ENCODE measurements at regions not wholly inside any gene's neighbourhood (a gene's known extent, or its start where the extent isn't known, plus 50 kb on each side); places are given as distances from the start of the nearest gene placed in this dataset.

DNA sequence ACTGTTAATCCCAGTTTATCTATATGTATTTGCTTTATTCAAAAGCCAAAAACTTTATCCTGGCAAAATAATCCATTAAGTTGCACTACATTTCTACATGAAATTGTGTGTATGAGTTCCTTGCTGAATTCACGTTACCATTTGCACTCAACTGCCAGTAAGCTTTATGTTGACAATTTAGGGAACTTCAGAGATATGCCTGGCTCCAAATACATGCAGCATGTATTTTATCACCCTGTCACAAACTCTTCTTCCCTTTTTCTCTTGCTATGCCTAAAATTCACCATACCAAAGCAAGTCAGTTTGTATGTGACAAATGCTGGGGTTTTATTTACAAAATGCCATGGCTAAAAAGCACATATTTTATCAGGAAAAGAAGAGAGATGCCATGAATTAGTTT, 157.6 kb upstream of the CDH2 start:
- TF ChIP-seq, protein P1, sequence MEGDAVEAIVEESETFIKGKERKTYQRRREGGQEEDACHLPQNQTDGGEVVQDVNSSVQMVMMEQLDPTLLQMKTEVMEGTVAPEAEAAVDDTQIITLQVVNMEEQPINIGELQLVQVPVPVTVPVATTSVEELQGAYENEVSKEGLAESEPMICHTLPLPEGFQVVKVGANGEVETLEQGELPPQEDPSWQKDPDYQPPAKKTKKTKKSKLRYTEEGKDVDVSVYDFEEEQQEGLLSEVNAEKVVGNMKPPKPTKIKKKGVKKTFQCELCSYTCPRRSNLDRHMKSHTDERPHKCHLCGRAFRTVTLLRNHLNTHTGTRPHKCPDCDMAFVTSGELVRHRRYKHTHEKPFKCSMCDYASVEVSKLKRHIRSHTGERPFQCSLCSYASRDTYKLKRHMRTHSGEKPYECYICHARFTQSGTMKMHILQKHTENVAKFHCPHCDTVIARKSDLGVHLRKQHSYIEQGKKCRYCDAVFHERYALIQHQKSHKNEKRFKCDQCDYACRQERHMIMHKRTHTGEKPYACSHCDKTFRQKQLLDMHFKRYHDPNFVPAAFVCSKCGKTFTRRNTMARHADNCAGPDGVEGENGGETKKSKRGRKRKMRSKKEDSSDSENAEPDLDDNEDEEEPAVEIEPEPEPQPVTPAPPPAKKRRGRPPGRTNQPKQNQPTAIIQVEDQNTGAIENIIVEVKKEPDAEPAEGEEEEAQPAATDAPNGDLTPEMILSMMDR (IDR thresholded peaks at IDR 0.05; ENCODE audit: borderline replicate concordance, control extremely low read depth, extremely low read depth, insufficient read depth, missing control alignments), result no peak
- DNase-seq (ENCODE audit: low spot score), result no peak
- in situ Hi-C loops (cut with MboI; ENCODE audit: low sequenced_read_pairs, unreplicated experiment), result no loop called here

- TF ChIP-seq, protein P1 (IDR thresholded peaks at IDR 0.05; ENCODE audit: borderline replicate concordance, control extremely low read depth, extremely low read depth, insufficient read depth, missing control alignments), result no peak
- in situ Hi-C loops (cut with MboI; ENCODE audit: low sequenced_read_pairs, unreplicated experiment), result no loop called here
Observed at GRCh38 chr18:28332071-28332470, 155.1 kb upstream of the CDH2 start.

GRCh38 chr18:28331551-28331950, 154.6 kb upstream of the CDH2 start:
- TF ChIP-seq, protein P1 (IDR thresholded peaks at IDR 0.05; ENCODE audit: borderline replicate concordance, control extremely low read depth, extremely low read depth, insufficient read depth, missing control alignments), result no peak
- in situ Hi-C loops (cut with MboI; ENCODE audit: low sequenced_read_pairs, unreplicated experiment), result no loop called here
- no peak for DNase-seq (ENCODE audit: low spot score)

More at GRCh38 chr18:28332071-28332470, 155.1 kb upstream of the CDH2 start:
- no peak for DNase-seq (ENCODE audit: low spot score)

GRCh38 chr18:28313602-28314001, 136.7 kb upstream of the CDH2 start:
- in situ Hi-C loops (cut with MboI; ENCODE audit: low sequenced_read_pairs, unreplicated experiment), result no loop called here
- TF ChIP-seq, protein P1 (IDR thresholded peaks at IDR 0.05; ENCODE audit: borderline replicate concordance, control extremely low read depth, extremely low read depth, insufficient read depth, missing control alignments), result no peak
- DNase-seq (ENCODE audit: low spot score), result no peak

- TF ChIP-seq, protein P1 (IDR thresholded peaks at IDR 0.05; ENCODE audit: borderline replicate concordance, control extremely low read depth, extremely low read depth, insufficient read depth, missing control alignments), result no peak
- DNase-seq (ENCODE audit: low spot score), result no peak
- in situ Hi-C loops (cut with MboI; ENCODE audit: low sequenced_read_pairs, unreplicated experiment), result no loop called here
Observed at GRCh38 chr18:28288784-28289183, 111.9 kb upstream of the CDH2 start.

DNA sequence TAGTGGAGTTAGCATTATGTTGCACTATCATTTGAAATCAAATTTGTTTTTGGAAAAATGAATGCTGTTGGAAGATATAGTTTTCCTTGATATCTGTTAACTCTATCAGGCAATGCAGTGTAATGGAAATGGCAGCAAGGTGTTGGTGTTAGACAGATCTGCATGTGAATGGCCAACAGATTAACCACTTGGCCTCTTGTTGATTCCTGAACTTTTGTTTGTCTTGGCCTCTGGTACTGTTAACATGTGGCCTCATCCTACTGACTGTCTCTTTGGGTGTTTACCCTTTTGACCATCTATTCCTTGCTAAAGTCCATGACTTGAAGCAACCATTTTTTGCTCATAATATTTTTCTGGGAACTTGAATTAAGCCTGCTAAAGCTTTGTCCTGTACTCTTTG, 110.2 kb upstream of the CDH2 start:
- TF ChIP-seq, protein P1 (IDR thresholded peaks at IDR 0.05; ENCODE audit: borderline replicate concordance, control extremely low read depth, extremely low read depth, insufficient read depth, missing control alignments), result no peak
- in situ Hi-C loops (cut with MboI; ENCODE audit: low sequenced_read_pairs, unreplicated experiment), result no loop called here
- no peak for DNase-seq (ENCODE audit: low spot score)

DNA sequence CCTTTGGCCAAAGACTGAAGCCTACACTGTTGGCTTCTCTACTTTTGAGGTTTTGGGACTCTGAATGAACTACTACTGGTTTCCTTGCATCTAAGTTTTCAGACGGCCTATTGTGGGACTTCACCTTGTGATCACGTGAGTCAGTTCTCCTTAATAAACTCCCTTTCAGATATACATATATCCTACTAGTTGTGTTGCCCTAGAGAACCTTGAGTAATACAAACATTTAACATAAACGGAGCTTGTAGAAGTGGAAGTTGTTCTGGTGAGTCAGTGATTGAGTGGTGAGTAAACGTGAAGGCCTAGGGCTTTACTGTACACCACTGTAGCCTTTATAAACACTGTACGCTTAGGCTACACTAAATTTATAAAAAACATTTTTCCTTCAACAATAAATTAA, 107.2 kb upstream of the CDH2 start:
- in situ Hi-C loops (cut with MboI; ENCODE audit: low sequenced_read_pairs, unreplicated experiment), result no loop called here
- DNase-seq (ENCODE audit: low spot score), result no peak
- TF ChIP-seq, protein P1 (IDR thresholded peaks at IDR 0.05; ENCODE audit: borderline replicate concordance, control extremely low read depth, extremely low read depth, insufficient read depth, missing control alignments), result no peak
